ENCODE measurements at regions not wholly inside any gene's neighbourhood (a gene's known extent, or its start where the extent isn't known, plus 50 kb on each side); places are given as distances from the start of the nearest gene placed in this dataset.

DNA sequence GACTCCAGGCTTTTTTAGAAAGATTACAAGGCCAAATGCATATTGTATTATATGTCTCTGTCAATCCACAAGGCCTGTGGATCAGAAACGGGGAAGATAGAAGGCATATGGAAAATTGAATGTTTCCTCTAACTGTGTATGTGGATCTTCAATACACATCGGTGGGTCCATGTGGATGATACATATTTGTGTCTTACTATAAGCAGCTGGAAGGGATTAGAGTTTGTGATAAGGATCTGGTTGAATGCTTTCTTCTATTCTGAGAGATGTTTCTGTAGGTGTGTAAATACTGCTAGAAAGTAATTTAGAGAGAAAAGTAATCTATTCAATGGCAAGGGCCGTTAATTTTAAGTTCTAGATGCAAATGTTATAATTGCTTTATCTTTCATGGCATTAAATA lies 137.8 kb upstream of the AKR1E2 start:
- no peak for TF ChIP-seq POLR2A (IDR thresholded peaks at IDR 0.05; ENCODE audit: extremely low read depth, insufficient read length)
- no peak for TF ChIP-seq MYC (IDR thresholded peaks at IDR 0.05; ENCODE audit: low read depth, low read length)
- TF ChIP-seq, protein P1, sequence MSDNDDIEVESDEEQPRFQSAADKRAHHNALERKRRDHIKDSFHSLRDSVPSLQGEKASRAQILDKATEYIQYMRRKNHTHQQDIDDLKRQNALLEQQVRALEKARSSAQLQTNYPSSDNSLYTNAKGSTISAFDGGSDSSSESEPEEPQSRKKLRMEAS (IDR thresholded peaks at IDR 0.05; ENCODE audit: low read depth, low read length): no peak
- TF ChIP-seq, protein P2, sequence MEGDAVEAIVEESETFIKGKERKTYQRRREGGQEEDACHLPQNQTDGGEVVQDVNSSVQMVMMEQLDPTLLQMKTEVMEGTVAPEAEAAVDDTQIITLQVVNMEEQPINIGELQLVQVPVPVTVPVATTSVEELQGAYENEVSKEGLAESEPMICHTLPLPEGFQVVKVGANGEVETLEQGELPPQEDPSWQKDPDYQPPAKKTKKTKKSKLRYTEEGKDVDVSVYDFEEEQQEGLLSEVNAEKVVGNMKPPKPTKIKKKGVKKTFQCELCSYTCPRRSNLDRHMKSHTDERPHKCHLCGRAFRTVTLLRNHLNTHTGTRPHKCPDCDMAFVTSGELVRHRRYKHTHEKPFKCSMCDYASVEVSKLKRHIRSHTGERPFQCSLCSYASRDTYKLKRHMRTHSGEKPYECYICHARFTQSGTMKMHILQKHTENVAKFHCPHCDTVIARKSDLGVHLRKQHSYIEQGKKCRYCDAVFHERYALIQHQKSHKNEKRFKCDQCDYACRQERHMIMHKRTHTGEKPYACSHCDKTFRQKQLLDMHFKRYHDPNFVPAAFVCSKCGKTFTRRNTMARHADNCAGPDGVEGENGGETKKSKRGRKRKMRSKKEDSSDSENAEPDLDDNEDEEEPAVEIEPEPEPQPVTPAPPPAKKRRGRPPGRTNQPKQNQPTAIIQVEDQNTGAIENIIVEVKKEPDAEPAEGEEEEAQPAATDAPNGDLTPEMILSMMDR (IDR thresholded peaks at IDR 0.05; ENCODE audit: low read depth, low read length): no peak
- H3K4me3 ChIP-seq (ENCODE audit: low read depth, low read length): no peak overlapping the region
- DNase-seq (ENCODE audit: low read depth): no peak

DNA sequence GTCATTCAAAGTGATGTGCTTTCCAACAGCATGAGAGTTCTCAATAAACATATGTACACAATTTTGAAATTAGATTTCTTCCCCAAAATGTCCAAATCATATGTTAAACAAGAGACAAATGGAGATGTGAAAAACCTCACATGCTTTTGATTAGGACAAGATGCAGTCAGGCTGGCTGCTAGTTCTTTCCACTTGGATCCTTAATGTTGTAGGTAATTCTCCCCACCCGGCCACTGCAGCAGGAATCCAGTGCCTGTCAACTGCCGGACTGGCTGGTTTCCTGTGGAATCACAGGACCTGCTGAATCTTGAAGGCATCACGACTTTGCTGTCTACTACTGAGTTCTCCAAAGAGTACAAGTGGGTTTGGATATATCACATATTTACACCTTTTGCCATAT lies 138.6 kb upstream of the AKR1E2 start:
- no peak for DNase-seq (ENCODE audit: low read depth)

DNA sequence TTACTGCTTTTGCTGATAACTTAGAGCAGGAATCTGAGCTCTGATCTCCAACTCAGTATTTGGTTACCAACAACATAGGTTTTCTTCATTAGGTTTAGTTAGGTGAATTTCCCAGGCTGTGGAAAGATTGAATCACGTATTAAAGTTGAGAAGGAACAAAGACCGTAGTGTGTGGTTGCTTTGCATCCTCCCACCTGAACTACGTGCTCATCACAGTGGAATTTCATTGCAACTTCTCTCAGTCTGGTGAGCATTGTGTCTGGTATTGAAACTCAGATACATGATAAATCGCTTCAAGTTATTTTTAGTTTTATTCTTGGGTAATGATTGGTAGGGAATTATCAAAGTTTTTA lies 139.4 kb upstream of the AKR1E2 start:
- TF ChIP-seq MYC (IDR thresholded peaks at IDR 0.05; ENCODE audit: low read depth, low read length) (no peak), POLR2A (IDR thresholded peaks at IDR 0.05; ENCODE audit: extremely low read depth, insufficient read length) (no peak)
- TF ChIP-seq, protein P2 (IDR thresholded peaks at IDR 0.05; ENCODE audit: low read depth, low read length): no peak
- TF ChIP-seq, protein P1 (IDR thresholded peaks at IDR 0.05; ENCODE audit: low read depth, low read length): no peak
- H3K4me3 ChIP-seq (ENCODE audit: low read depth, low read length): no peak overlapping the region
- DNase-seq (ENCODE audit: low read depth): no peak

More for the DNA sequence above, 138.6 kb upstream of the AKR1E2 start:
- TF ChIP-seq, protein P1 (IDR thresholded peaks at IDR 0.05; ENCODE audit: low read depth, low read length): no peak
- TF ChIP-seq POLR2A (IDR thresholded peaks at IDR 0.05; ENCODE audit: extremely low read depth, insufficient read length) (no peak), MYC (IDR thresholded peaks at IDR 0.05; ENCODE audit: low read depth, low read length) (no peak)
- TF ChIP-seq, protein P2 (IDR thresholded peaks at IDR 0.05; ENCODE audit: low read depth, low read length): no peak
- H3K4me3 ChIP-seq (ENCODE audit: low read depth, low read length): no peak overlapping the region

DNA sequence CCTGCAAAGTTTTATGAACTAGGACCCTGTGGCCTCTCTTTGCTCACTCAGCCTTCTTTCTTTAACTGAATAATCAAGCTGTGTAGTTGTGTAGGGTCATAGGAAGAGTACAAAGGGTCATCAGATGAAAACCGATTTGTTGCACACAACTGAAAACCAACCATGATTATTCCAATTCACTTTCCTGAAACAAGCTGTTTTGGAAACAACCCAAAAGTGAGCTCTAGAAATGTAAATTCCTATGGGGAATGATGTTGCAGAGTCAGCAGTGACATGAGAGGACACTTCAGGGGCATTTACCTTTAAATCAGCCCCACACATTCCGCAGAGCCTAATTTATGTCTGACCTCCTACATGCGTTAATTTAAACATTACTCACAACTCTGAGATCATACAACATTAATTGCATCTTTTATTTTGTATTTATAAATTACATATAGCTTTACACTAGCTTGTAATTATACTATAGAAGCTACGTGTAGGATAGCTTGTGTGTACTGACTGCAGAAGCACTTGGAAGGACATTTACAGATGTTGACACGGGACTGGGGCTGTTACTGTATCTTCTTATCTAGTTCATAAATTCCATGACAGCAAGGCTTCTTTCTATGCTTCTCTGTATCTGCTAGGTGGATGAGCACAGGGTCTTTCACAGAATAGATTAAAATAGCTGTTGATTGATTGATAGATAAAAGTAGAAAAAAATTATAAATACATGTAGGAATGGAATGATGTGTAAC lies 139.9 kb upstream of the AKR1E2 start:
- TF ChIP-seq, protein P2 (IDR thresholded peaks at IDR 0.05; ENCODE audit: low read depth, low read length): no peak
- TF ChIP-seq POLR2A (IDR thresholded peaks at IDR 0.05; ENCODE audit: extremely low read depth, insufficient read length): no peak
- TF ChIP-seq, protein P1 (IDR thresholded peaks at IDR 0.05; ENCODE audit: low read depth, low read length): no peak
- TF ChIP-seq MYC (IDR thresholded peaks at IDR 0.05; ENCODE audit: low read depth, low read length): no peak
- DNase-seq (ENCODE audit: low read depth): no peak
- no peak overlapping the region for H3K4me3 ChIP-seq (ENCODE audit: low read depth, low read length)

DNA sequence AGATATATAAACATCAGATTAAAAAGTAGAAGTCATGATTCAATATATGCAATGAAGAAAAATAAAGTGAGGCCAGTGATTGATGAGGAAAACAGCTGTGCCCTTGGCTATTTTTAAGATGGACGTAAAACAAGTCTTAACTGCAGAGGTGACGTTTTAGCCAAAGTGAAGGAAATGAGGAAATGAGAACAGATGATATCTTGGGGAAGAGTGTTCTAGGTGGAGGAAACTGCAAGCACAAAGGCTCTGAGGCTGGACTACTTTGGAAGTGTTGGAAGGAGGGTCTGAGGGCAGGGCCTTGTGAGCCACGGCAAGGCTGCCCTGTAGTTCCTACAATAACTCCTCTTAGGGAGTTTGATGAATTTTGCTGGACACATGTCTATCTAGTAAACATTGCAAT lies 140.5 kb upstream of the AKR1E2 start:
- H3K4me3 ChIP-seq (ENCODE audit: low read depth, low read length): no peak overlapping the region
- TF ChIP-seq MYC (IDR thresholded peaks at IDR 0.05; ENCODE audit: low read depth, low read length): no peak
- TF ChIP-seq, protein P1 (IDR thresholded peaks at IDR 0.05; ENCODE audit: low read depth, low read length): no peak
- TF ChIP-seq, protein P2 (IDR thresholded peaks at IDR 0.05; ENCODE audit: low read depth, low read length): no peak
- no peak for TF ChIP-seq POLR2A (IDR thresholded peaks at IDR 0.05; ENCODE audit: extremely low read depth, insufficient read length)
- no peak for DNase-seq (ENCODE audit: low read depth)

Data from NB4 (cell line).